Neural cell (in vitro differentiated cells): ENCODE measurements at regions not wholly inside any gene's neighbourhood (a gene's known extent, or its start where the extent isn't known, plus 50 kb on each side); places are given as distances from the start of the nearest gene placed in this dataset.

Experiments used
- H2AFZ ChIP-seq: fragments of 200-600, 300-800 bp; sonication (generic), shearing (Covaris generic); 2 replicates; pipeline ENCODE4 v1.6.0; 2014; ENCODE audit warnings: low read depth, mild to moderate bottlenecking, antibody characterized with exemption, low read length, moderate library complexity
- H3F3A ChIP-seq: fragments of 200-600 bp; shearing (Covaris generic); 2 replicates; pipeline ENCODE4 v1.6.1; 2016; ENCODE audit warnings: mild to moderate bottlenecking, moderate library complexity, mixed read lengths, antibody characterized with exemption, low read length; ENCODE audit not compliant: insufficient read depth, poor library complexity, severe bottlenecking
- H3K27ac ChIP-seq: fragments of 200-600, 300-800 bp; sonication (generic), shearing (Covaris generic); 2 replicates; pipeline ENCODE4 v1.5.1; 2014; ENCODE audit warnings: mild to moderate bottlenecking, low read length, moderate library complexity
- H3K27me3 ChIP-seq: fragments of 300-800, 200-600 bp; sonication (generic), shearing (Covaris generic); 2 replicates; pipeline ENCODE4 v1.6.0; 2014; ENCODE audit warnings: mild to moderate bottlenecking, low read depth, low read length, moderate library complexity; ENCODE audit not compliant: insufficient read depth
- H3K36me3 ChIP-seq: fragments of 300-800, 200-600 bp; sonication (generic), shearing (Covaris generic); 2 replicates; pipeline ENCODE4 v1.5.1; 2014; ENCODE audit warnings: mild to moderate bottlenecking, antibody characterized with exemption, low read length, moderate library complexity; ENCODE audit not compliant: insufficient read depth
- H3K4me2 ChIP-seq: fragments of 300-800, 200-600 bp; sonication (generic), shearing (Covaris generic); 2 replicates; pipeline ENCODE4 v1.6.0; 2014; ENCODE audit warnings: mild to moderate bottlenecking, low read length
- H3K4me3 ChIP-seq: fragments of 300-800, 200-600 bp; sonication (generic), shearing (Covaris generic); 2 replicates; pipeline ENCODE4 v1.5.1; 2014; ENCODE audit warnings: mild to moderate bottlenecking, low read length, moderate library complexity
- H3K79me2 ChIP-seq: fragments of 200-600 bp; shearing (Covaris generic); replicated peaks from 2 replicates; pipeline ENCODE4 v1.6.0; 2014; ENCODE audit warnings: mild to moderate bottlenecking, low read length, moderate library complexity; ENCODE audit not compliant: insufficient read depth
- H3K9ac ChIP-seq: fragments of 300-800, 200-600 bp; sonication (generic), shearing (Covaris generic); 2 replicates; pipeline ENCODE4 v1.6.1; 2016; ENCODE audit warnings: mild to moderate bottlenecking, low read length, mixed read lengths
- H3K9me2 ChIP-seq: fragments of 200-600 bp; shearing (Covaris generic); 2 replicates; pipeline ENCODE4 v1.6.1; 2016; ENCODE audit warnings: mild to moderate bottlenecking, low read length, mixed read lengths; ENCODE audit not compliant: insufficient read depth
- H3K9me3 ChIP-seq: fragments of 200-600, 300-800 bp; sonication (generic), shearing (Covaris generic); 2 replicates; pipeline ENCODE4 v1.6.1; 2016; ENCODE audit warnings: mild to moderate bottlenecking, mixed run types, low read length, moderate library complexity, mixed read lengths
- H4K20me1 ChIP-seq: fragments of 200-600 bp; shearing (Covaris generic); 2 replicates; pipeline ENCODE4 v1.6.1; 2016; ENCODE audit warnings: mild to moderate bottlenecking, mixed run types; ENCODE audit not compliant: insufficient read depth
- CTCF ChIP-seq: fragments of 450-650 bp; IDR thresholded peaks from 2 replicates; pipeline ENCODE4 v1.5.1; 2014; ENCODE audit warnings: antibody characterized with exemption, mild to moderate bottlenecking, moderate library complexity; ENCODE audit not compliant: poor library complexity, severe bottlenecking
- EP300 ChIP-seq: fragments of 450-650 bp; conservative IDR thresholded peaks from 2 replicates; pipeline ENCODE4 v1.6.1; 2014; ENCODE audit warnings: antibody characterized with exemption, mild to moderate bottlenecking, moderate library complexity; ENCODE audit not compliant: poor library complexity, severe bottlenecking
- EZH2 ChIP-seq: fragments of 200-600, 300-800 bp; shearing (Covaris generic), sonication (generic); IDR thresholded peaks from 2 replicates; pipeline ENCODE4 v1.6.1; 2014; ENCODE audit warnings: antibody characterized with exemption, low read length, borderline replicate concordance, mild to moderate bottlenecking; ENCODE audit not compliant: insufficient read depth, poor library complexity, severe bottlenecking
- MXI1 ChIP-seq: fragments of 450-650 bp; conservative IDR thresholded peaks from 2 replicates; pipeline ENCODE4 v1.6.1; 2014; ENCODE audit warnings: antibody characterized with exemption, mild to moderate bottlenecking; ENCODE audit not compliant: poor library complexity, severe bottlenecking
- POLR2AphosphoS5 ChIP-seq: IDR thresholded peaks from 2 replicates; pipeline ENCODE4 v1.6.1; 2012
- RAD21 ChIP-seq: fragments of 450-650 bp; conservative IDR thresholded peaks from 2 replicates; pipeline ENCODE4 v1.6.1; 2014; ENCODE audit warnings: antibody characterized with exemption, mild to moderate bottlenecking, moderate library complexity
- SMC3 ChIP-seq: fragments of 450-650 bp; conservative IDR thresholded peaks from 2 replicates; pipeline ENCODE4 v1.6.1; 2014; ENCODE audit warnings: antibody characterized with exemption, mild to moderate bottlenecking, moderate library complexity; ENCODE audit not compliant: poor library complexity
- TAF1 ChIP-seq: IDR thresholded peaks from 2 replicates; pipeline ENCODE4 v1.6.1; 2012; ENCODE audit warnings: low read depth
- TF ChIP-seq, protein P1 (sequence below): IDR thresholded peaks from 2 replicates; pipeline ENCODE4 v1.6.1; 2012; ENCODE audit warnings: borderline replicate concordance

DNA sequence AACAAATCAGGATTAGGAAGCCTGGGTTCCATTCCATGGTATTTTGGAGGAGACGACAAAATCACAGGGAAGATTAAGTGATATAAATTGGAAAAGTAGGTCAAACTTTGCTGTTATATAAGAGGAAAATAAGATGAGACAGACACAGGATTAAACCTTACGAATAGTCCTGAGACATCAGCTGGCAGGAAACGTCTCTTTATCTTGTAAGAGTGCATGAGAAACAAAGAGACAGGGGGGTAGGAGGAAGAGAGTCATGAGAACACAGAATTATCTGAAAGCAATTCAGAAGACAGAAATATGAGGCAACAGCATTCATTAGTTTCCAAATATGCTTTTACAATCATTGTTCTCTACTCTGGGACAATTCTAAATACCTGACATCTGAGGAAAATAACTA is 310.6 kb upstream of the MIR17HG start:
- Histone ChIP-seq H3F3A (no peaks in the 10 kb centered on the region), H3K9ac (no peak overlapping the region), H4K20me1 (no peaks in the 10 kb centered on the region), H3K4me2 (no peak overlapping the region), H3K79me2 (no peaks in the 10 kb centered on the region), H3K36me3 (no peaks in the 10 kb centered on the region), H3K9me2 (no peaks in the 10 kb centered on the region), H3K9me3 (no peaks in the 10 kb centered on the region), H2AFZ (no peak overlapping the region), H3K27me3 (no peaks in the 10 kb centered on the region), H3K4me3 (no peak overlapping the region), H3K27ac (no peak overlapping the region)
- TF ChIP-seq EZH2 (no peak), MXI1 (no peak), EP300 (no peak), TAF1 (no peak), POLR2AphosphoS5 (no peak), RAD21 (no peak), CTCF (no peak), SMC3 (no peak)
- TF ChIP-seq, protein P1, sequence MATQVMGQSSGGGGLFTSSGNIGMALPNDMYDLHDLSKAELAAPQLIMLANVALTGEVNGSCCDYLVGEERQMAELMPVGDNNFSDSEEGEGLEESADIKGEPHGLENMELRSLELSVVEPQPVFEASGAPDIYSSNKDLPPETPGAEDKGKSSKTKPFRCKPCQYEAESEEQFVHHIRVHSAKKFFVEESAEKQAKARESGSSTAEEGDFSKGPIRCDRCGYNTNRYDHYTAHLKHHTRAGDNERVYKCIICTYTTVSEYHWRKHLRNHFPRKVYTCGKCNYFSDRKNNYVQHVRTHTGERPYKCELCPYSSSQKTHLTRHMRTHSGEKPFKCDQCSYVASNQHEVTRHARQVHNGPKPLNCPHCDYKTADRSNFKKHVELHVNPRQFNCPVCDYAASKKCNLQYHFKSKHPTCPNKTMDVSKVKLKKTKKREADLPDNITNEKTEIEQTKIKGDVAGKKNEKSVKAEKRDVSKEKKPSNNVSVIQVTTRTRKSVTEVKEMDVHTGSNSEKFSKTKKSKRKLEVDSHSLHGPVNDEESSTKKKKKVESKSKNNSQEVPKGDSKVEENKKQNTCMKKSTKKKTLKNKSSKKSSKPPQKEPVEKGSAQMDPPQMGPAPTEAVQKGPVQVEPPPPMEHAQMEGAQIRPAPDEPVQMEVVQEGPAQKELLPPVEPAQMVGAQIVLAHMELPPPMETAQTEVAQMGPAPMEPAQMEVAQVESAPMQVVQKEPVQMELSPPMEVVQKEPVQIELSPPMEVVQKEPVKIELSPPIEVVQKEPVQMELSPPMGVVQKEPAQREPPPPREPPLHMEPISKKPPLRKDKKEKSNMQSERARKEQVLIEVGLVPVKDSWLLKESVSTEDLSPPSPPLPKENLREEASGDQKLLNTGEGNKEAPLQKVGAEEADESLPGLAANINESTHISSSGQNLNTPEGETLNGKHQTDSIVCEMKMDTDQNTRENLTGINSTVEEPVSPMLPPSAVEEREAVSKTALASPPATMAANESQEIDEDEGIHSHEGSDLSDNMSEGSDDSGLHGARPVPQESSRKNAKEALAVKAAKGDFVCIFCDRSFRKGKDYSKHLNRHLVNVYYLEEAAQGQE = no peak

- Histone ChIP-seq H3K4me2 (no peak overlapping the region), H3K27me3 (no peaks in the 10 kb centered on the region), H2AFZ (no peak overlapping the region), H3K9me2 (no peaks in the 10 kb centered on the region), H3K36me3 (no peaks in the 10 kb centered on the region), H4K20me1 (no peaks in the 10 kb centered on the region), H3F3A (no peaks in the 10 kb centered on the region), H3K27ac (no peak overlapping the region), H3K79me2 (no peaks in the 10 kb centered on the region), H3K9ac (no peak overlapping the region), H3K9me3 (no peaks in the 10 kb centered on the region), H3K4me3 (no peak overlapping the region)
- TF ChIP-seq MXI1 (no peak), EZH2 (no peak), TAF1 (no peak), CTCF (no peak)
- TF ChIP-seq, protein P1 = no peak
These were observed 304.6 kb upstream of the MIR17HG start for GRCh38 chr13:91042870-91043269.
